GM23338 (cell line): ENCODE measurements at regions not wholly inside any gene's neighbourhood (a gene's known extent, or its start where the extent isn't known, plus 50 kb on each side); places are given as distances from the start of the nearest gene placed in this dataset.
"Not testable (repeated sequence)": the region's sequence is repeated elsewhere in the genome, so short reads cannot be mapped to it uniquely, and the experiment has no call there.

ENCODE experiments used
- ATAC-seq: fragments of 200-7000 bp; cut with Tn5 transposase; 3 replicates; pipeline ENCODE4 v1.9.1; 2020
- DNase-seq: peaks from one replicate; pipeline ENCODE4 v3.0.0-alpha.2; 2015; ENCODE audit warnings: low spot score
- H2AFZ ChIP-seq: fragments of 200-600 bp; sonication (generic); 2 replicates; pipeline ENCODE4 v1.8.0; 2016; ENCODE audit warnings: antibody characterized with exemption, mild to moderate bottlenecking, moderate library complexity
- H3F3A ChIP-seq: fragments of 200-600 bp; sonication (generic); replicated peaks from 2 replicates; pipeline ENCODE4 v1.8.0; 2017; ENCODE audit warnings: antibody characterized with exemption, mixed run types, low read depth
- H3K27ac ChIP-seq: fragments of 200-600 bp; sonication (generic); 2 replicates; pipeline ENCODE4 v1.6.1; 2016; ENCODE audit warnings: low read depth
- H3K27me3 ChIP-seq: fragments of 200-600 bp; sonication (generic); 2 replicates; pipeline ENCODE4 v1.8.0; 2016; ENCODE audit warnings: mild to moderate bottlenecking, mixed run types, moderate library complexity; ENCODE audit not compliant: insufficient read depth
- H3K36me3 ChIP-seq: fragments of 200-600 bp; sonication (generic); 2 replicates; pipeline ENCODE4 v1.8.0; 2016; ENCODE audit warnings: mild to moderate bottlenecking; ENCODE audit not compliant: insufficient read depth
- H3K4me1 ChIP-seq: fragments of 200-600 bp; sonication (generic); 2 replicates; pipeline ENCODE4 v1.8.0; 2016; ENCODE audit warnings: mild to moderate bottlenecking, moderate library complexity; ENCODE audit not compliant: insufficient read depth
- H3K4me2 ChIP-seq: fragments of 200-600 bp; sonication (generic); 2 replicates; pipeline ENCODE4 v1.7.1; 2017; ENCODE audit warnings: mixed run types
- H3K4me3 ChIP-seq: fragments of 200-600 bp; sonication (generic); 2 replicates; pipeline ENCODE4 v1.6.1; 2016; ENCODE audit warnings: mixed run types
- H3K79me2 ChIP-seq: fragments of 200-600 bp; sonication (generic); replicated peaks from 2 replicates; pipeline ENCODE4 v1.8.0; 2017; ENCODE audit warnings: mild to moderate bottlenecking; ENCODE audit not compliant: insufficient read depth
- H3K9me2 ChIP-seq: fragments of 200-600 bp; sonication (generic); 2 replicates; pipeline ENCODE4 v1.8.0; 2017; ENCODE audit not compliant: insufficient read depth
- H4K20me1 ChIP-seq: fragments of 200-600 bp; sonication (generic); replicated peaks from 2 replicates; pipeline ENCODE4 v1.8.0; 2017; ENCODE audit warnings: mild to moderate bottlenecking; ENCODE audit not compliant: insufficient read depth
- H3K27ac Mint-ChIP-seq: 2 replicates; pipeline ENCODE4 v1.8.0; 2020; ENCODE audit warnings: inconsistent platforms, mild to moderate bottlenecking, moderate library complexity, mixed read lengths
- H3K27me3 Mint-ChIP-seq: 3 replicates; pipeline ENCODE4 v1.8.0; 2022; ENCODE audit warnings: low read depth, mild to moderate bottlenecking, moderate library complexity, mixed read lengths, inconsistent platforms; ENCODE audit not compliant: insufficient read depth, poor library complexity
- H3K36me3 Mint-ChIP-seq: 3 replicates; pipeline ENCODE4 v1.8.0; 2021; ENCODE audit warnings: low read depth, mild to moderate bottlenecking, inconsistent platforms, moderate library complexity, mixed read lengths
- H3K4me1 Mint-ChIP-seq: 3 replicates; pipeline ENCODE4 v1.8.0; 2020; ENCODE audit warnings: mild to moderate bottlenecking, inconsistent platforms, mixed read lengths
- H3K4me3 Mint-ChIP-seq: 3 replicates; pipeline ENCODE4 v1.8.0; 2021; ENCODE audit warnings: moderate library complexity, mild to moderate bottlenecking, inconsistent platforms, mixed read lengths
- H3K9me3 Mint-ChIP-seq: 3 replicates; pipeline ENCODE4 v1.8.0; 2020; ENCODE audit warnings: moderate library complexity, mild to moderate bottlenecking, inconsistent platforms, mixed read lengths
- CREB1 ChIP-seq: fragments of 250-450 bp; sonication (Bioruptor Pico); IDR thresholded peaks from 2 replicates; pipeline ENCODE4 v1.5.0; 2020; ENCODE audit warnings: low read depth, mild to moderate bottlenecking, moderate library complexity
- CTCF ChIP-seq, 2 experiments: fragments of 200-600 bp in 1 of 2; sonication (generic) in 1 of 2; conservative IDR thresholded peaks; 2 replicates each; pipeline versions ENCODE4 v1.5.1 to v1.6.1; 2016 to 2017; ENCODE audit warnings: antibody characterized with exemption in 2 of 2, low read depth in 2 of 2, mild to moderate bottlenecking in 2 of 2, moderate library complexity in 1 of 2
- ETS1 ChIP-seq: IDR thresholded peaks from 2 replicates; pipeline ENCODE4 v1.6.1; 2016; ENCODE audit warnings: antibody characterized with exemption
- EZH2 ChIP-seq: fragments of 200-600 bp; sonication (generic); IDR thresholded peaks from one replicate; pipeline ENCODE4 v1.8.0; 2017; ENCODE audit warnings: antibody characterized with exemption, mild to moderate bottlenecking, low read depth; ENCODE audit not compliant: unreplicated experiment
- EZH2phosphoT487 ChIP-seq: fragments of 200-600 bp; sonication (generic); IDR thresholded peaks from one replicate; pipeline ENCODE4 v1.8.1; 2018; ENCODE audit warnings: antibody characterized with exemption; ENCODE audit not compliant: unreplicated experiment
- JUNB ChIP-seq: IDR thresholded peaks from one replicate; pipeline ENCODE4 v1.6.1; 2016; ENCODE audit warnings: antibody characterized with exemption; ENCODE audit not compliant: unreplicated experiment
- NANOG ChIP-seq: IDR thresholded peaks from 2 replicates; pipeline ENCODE4 v1.6.1; 2016; ENCODE audit warnings: antibody characterized with exemption, borderline replicate concordance
- POLR2AphosphoS5 ChIP-seq: IDR thresholded peaks from 2 replicates; pipeline ENCODE4 v1.6.1; 2016; ENCODE audit warnings: antibody characterized with exemption, low read depth
- REST ChIP-seq: IDR thresholded peaks from one replicate; pipeline ENCODE4 v1.6.1; 2018; ENCODE audit warnings: antibody characterized with exemption; ENCODE audit not compliant: unreplicated experiment
- STAT1 ChIP-seq: IDR thresholded peaks from one replicate; pipeline ENCODE4 v1.6.1; 2016; ENCODE audit warnings: antibody characterized with exemption; ENCODE audit not compliant: unreplicated experiment
- ZNF114 ChIP-seq: fragments of 250-450 bp; sonication (Bioruptor Pico); IDR thresholded peaks from 2 replicates; pipeline ENCODE4 v1.5.0; 2020; ENCODE audit warnings: mild to moderate bottlenecking, moderate library complexity
- ZNF331 ChIP-seq: fragments of 250-450 bp; sonication (Bioruptor Pico); IDR thresholded peaks from 2 replicates; pipeline ENCODE4 v1.5.0; 2020; ENCODE audit warnings: low read depth, mild to moderate bottlenecking, moderate library complexity

GRCh38 chr3:5775100-5775499 lies 587.6 kb downstream of the EDEM1 start:
- H3K36me3 Mint-ChIP-seq: peaks cover 11% of the 10 kb centered on the region; the same call in 1 of the 3 replicates
- not testable (repeated sequence) for H3K4me3 Mint-ChIP-seq, H3F3A ChIP-seq

GRCh38 chr3:5784690-5785089 lies 597.2 kb downstream of the EDEM1 start:
- no peak overlapping the region for H3K4me2 ChIP-seq
- H3K27me3 Mint-ChIP-seq: peaks cover 3% of the 10 kb centered on the region
- ATAC-seq (no peak), DNase-seq (no peak)
- H3K4me1 ChIP-seq: no peaks in the 10 kb centered on the region
- H3K4me3 ChIP-seq: no peak overlapping the region
- H3K4me3 Mint-ChIP-seq: no peak overlapping the region
- peaks cover 6% of the 10 kb centered on the region; the same call in 2 of the 3 replicates for H3K36me3 Mint-ChIP-seq
- H3K9me3 Mint-ChIP-seq: peaks cover 65% of the 10 kb centered on the region
- no peaks in the 10 kb centered on the region for H3K9me2 ChIP-seq
- no peaks in the 10 kb centered on the region for H3K4me1 Mint-ChIP-seq
- H3K36me3 ChIP-seq: no peaks in the 10 kb centered on the region; the same call in 1 of the 2 replicates
- H3K27me3 ChIP-seq: no peaks in the 10 kb centered on the region
- no peak overlapping the region for H2AFZ ChIP-seq
- H3F3A ChIP-seq: no peaks in the 10 kb centered on the region
- no peaks in the 10 kb centered on the region for H4K20me1 ChIP-seq
- H3K79me2 ChIP-seq: no peaks in the 10 kb centered on the region
- H3K27ac Mint-ChIP-seq: no peak overlapping the region
- H3K27ac ChIP-seq: no peak overlapping the region
- no peak for TF ChIP-seq ETS1
- TF ChIP-seq EZH2phosphoT487: no peak
- TF ChIP-seq NANOG: no peak
- no peak for TF ChIP-seq ZNF114
- no peak for TF ChIP-seq POLR2AphosphoS5
- TF ChIP-seq STAT1: no peak
- TF ChIP-seq JUNB: no peak
- no peak for TF ChIP-seq CREB1 (CRISPR knock-in tag)
- no peak for TF ChIP-seq EZH2
- no peak for TF ChIP-seq CTCF (conservative IDR thresholded peaks at IDR 0.05; ENCODE audit: low read depth in 2 of 2)
- no peak for TF ChIP-seq ZNF331 (CRISPR knock-in tag)
- no peak for TF ChIP-seq REST

More at GRCh38 chr3:5775100-5775499, 587.6 kb downstream of the EDEM1 start:
- not testable (repeated sequence) for H3K9me2 ChIP-seq, H3K4me1 ChIP-seq, H3K4me3 ChIP-seq, H3K4me2 ChIP-seq, H3K27ac ChIP-seq, H3K27me3 ChIP-seq, DNase-seq, H3K4me1 Mint-ChIP-seq, H4K20me1 ChIP-seq, H3K27ac Mint-ChIP-seq, H3K36me3 ChIP-seq, H2AFZ ChIP-seq, ATAC-seq, H3K27me3 Mint-ChIP-seq, H3K79me2 ChIP-seq
- H3K9me3 Mint-ChIP-seq: peaks cover 75% of the 10 kb centered on the region
